Duodenal mucosa (tissue), 2 donors: ENCODE measurements at regions not wholly inside any gene's neighbourhood (a gene's known extent, or its start where the extent isn't known, plus 50 kb on each side); places are given as distances from the start of the nearest gene placed in this dataset.

Experiments
- H3K27ac ChIP-seq: one replicate; pipeline ENCODE4 v1.7.0; 2013; ENCODE audit warnings: low read depth, low read length
- H3K27me3 ChIP-seq, 2 donors: one replicate each; pipeline ENCODE4 v1.7.0; 2013; ENCODE audit warnings: low read length in 2 of 2, control low read depth in 1 of 2; ENCODE audit not compliant: insufficient read depth in 2 of 2, control insufficient read depth in 1 of 2
- H3K36me3 ChIP-seq, 2 donors: one replicate each; pipeline ENCODE4 v1.7.0; 2013; ENCODE audit warnings: low read length in 2 of 2, control low read depth in 1 of 2; ENCODE audit not compliant: insufficient read depth in 2 of 2, control insufficient read depth in 1 of 2
- H3K4me1 ChIP-seq, 2 donors: one replicate each; pipeline ENCODE4 v1.7.0; 2013; ENCODE audit warnings: low read length in 2 of 2, control low read depth in 1 of 2; ENCODE audit not compliant: insufficient read depth in 2 of 2, control insufficient read depth in 1 of 2
- H3K4me3 ChIP-seq, 2 donors: one replicate each; pipeline ENCODE4 v1.7.0; 2013; ENCODE audit warnings: low read length in 2 of 2, low read depth in 1 of 2
- H3K9ac ChIP-seq, 2 donors: one replicate each; pipeline ENCODE4 v1.7.0; 2013; ENCODE audit warnings: low read length in 2 of 2, low read depth in 1 of 2
- H3K9me3 ChIP-seq, 2 donors: one replicate each; pipeline ENCODE4 v1.7.0; 2013; ENCODE audit warnings: low read length in 2 of 2, control low read depth in 1 of 2; ENCODE audit not compliant: control insufficient read depth in 1 of 2

- H3K9ac ChIP-seq: no peak overlapping the region
- no peak overlapping the region for H3K27ac ChIP-seq
- H3K4me3 ChIP-seq: no peak overlapping the region
- no peaks in the 10 kb centered on the region for H3K36me3 ChIP-seq
- no peaks in the 10 kb centered on the region for H3K27me3 ChIP-seq
- no peaks in the 10 kb centered on the region for H3K4me1 ChIP-seq
- H3K9me3 ChIP-seq: no peaks in the 10 kb centered on the region
Observed at GRCh38 chr3:24052446-24052845, 107.4 kb downstream of the NR1D2 start.

DNA sequence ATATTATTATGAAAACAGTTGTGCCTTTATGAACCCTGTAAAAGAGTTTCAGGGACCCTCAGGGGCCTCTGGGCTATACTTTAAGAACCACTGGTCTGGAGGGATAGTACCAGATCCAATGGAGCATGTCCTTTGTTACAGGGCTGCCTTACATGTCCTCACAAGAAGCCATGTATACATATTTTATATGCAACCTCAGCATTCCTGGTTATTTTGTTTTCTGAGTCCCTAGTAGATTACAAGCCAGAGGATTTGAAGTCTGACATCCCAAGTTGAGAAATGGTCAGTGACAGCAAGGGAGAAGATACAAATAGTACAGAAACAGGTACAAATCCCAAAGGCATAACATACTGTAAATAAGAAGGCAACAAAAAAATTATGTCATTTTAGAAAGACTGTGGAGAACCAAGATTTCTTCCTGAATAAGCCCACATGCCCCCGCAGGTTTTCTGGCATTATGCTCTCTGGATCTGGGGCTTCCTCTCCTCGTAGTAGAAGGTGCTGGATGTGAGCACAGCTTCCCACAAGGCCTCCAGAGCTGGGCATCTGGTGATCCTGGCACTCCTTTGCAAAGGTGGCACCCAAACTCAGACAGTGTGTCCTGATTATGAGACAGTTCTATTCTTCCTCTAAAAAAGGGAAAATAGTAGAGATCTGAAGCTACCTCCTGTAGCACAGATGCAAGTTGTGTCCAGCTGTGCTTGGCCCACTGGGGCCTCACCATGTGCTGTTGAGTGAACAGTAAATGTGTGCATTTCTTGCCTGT, 114.0 kb downstream of the NR1D2 start:
- no peaks in the 10 kb centered on the region for H3K9me3 ChIP-seq
- no peak overlapping the region for H3K9ac ChIP-seq
- no peaks in the 10 kb centered on the region for H3K27me3 ChIP-seq
- H3K36me3 ChIP-seq: no peaks in the 10 kb centered on the region
- H3K4me3 ChIP-seq: no peak overlapping the region
- H3K27ac ChIP-seq: no peak overlapping the region
- no peaks in the 10 kb centered on the region for H3K4me1 ChIP-seq

DNA sequence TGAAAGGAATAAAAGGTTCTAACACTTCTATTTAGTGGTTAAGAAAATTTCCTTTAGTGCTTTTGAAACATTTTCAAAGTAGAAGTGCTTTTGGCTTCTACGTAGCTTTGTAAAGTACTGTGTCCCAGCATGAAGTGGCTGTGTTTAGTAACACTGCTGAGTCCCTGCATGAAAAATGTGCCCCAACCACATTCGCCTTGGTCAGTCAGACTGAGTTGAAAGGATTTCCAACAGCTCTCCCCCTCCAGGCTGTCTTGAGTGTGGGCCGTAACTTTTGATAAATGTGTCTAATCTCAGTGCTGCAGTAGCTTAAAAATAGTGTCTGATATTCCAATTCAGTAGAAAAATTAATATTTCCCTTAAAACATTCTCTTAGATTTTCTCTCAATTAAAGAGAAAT, 115.0 kb downstream of the NR1D2 start:
- Histone ChIP-seq H3K27me3 (no peaks in the 10 kb centered on the region), H3K27ac (no peak overlapping the region), H3K9me3 (no peaks in the 10 kb centered on the region), H3K4me1 (no peaks in the 10 kb centered on the region), H3K36me3 (no peaks in the 10 kb centered on the region), H3K9ac (no peak overlapping the region), H3K4me3 (no peak overlapping the region)

GRCh38 chr3:24062916-24063315, 117.8 kb downstream of the NR1D2 start:
- no peaks in the 10 kb centered on the region for H3K9me3 ChIP-seq

More at GRCh38 chr3:24062916-24063315, 117.8 kb downstream of the NR1D2 start:
- no peaks in the 10 kb centered on the region for H3K27me3 ChIP-seq
- H3K27ac ChIP-seq: no peak overlapping the region
- no peak overlapping the region for H3K4me3 ChIP-seq
- no peaks in the 10 kb centered on the region for H3K36me3 ChIP-seq
- H3K9ac ChIP-seq: no peak overlapping the region
- no peaks in the 10 kb centered on the region for H3K4me1 ChIP-seq
